B cell (primary cell): ENCODE measurements at regions not wholly inside any gene's neighbourhood (a gene's known extent, or its start where the extent isn't known, plus 50 kb on each side); places are given as distances from the start of the nearest gene placed in this dataset.

Experiments
- CTCF ChIP-seq: fragments of 200-600 bp; IDR thresholded peaks from one replicate; pipeline ENCODE4 v1.8.0; 2022; ENCODE audit warnings: antibody characterized with exemption, mild to moderate bottlenecking
- EZH2 ChIP-seq: IDR thresholded peaks from 2 replicates; pipeline ENCODE4 v1.6.1; 2012; ENCODE audit warnings: borderline replicate concordance, low read depth, mild to moderate bottlenecking, moderate library complexity, low read length; ENCODE audit not compliant: insufficient read depth, poor library complexity, severe bottlenecking

GRCh38 chr6:108741331-108741989, 106.8 kb upstream of the ARMC2 start:
- TF ChIP-seq CTCF = no peak
- no peak for TF ChIP-seq EZH2
